ENCODE measurements at regions not wholly inside any gene's neighbourhood (a gene's known extent, or its start where the extent isn't known, plus 50 kb on each side); places are given as distances from the start of the nearest gene placed in this dataset.
"Not testable (repeated sequence)": the region's sequence is repeated elsewhere in the genome, so short reads cannot be mapped to it uniquely, and the experiment has no call there.

DNA sequence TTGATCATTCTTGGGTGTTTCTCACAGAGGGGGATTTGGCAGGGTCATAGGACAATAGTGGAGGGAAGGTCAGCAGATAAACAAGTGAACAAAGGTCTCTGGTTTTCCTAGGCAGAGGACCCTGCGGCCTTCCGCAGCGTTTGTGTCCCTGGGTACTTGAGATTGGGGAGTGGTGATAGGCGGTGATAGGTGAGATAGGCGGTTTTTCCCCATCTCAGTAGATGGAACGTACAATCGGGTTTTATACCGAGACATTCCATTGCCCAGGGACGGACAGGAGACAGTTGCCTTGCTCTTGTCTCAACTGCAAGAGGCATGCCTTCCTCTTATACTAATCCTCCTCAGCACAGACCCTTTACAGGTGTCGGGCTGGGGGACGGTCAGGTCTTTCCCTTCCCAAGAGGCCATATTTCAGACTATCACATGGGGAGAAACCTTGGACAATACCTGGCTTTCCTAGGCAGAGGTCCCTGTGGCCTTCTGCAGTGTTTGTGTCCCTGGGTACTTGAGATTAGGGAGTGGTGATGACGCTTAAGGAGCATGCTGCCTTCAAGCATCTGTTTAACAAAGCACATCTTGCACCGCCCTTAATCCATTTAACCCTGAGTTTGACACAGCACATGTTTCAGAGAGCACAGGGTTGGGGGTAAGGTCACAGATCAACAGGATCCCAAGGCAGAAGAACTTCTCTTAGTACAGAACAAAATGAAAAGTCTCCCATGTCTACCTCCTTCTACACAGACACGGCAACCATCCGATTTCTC is 86.2 kb downstream of the OR2B2 start:
- not testable (repeated sequence) for DNase-seq

DNA sequence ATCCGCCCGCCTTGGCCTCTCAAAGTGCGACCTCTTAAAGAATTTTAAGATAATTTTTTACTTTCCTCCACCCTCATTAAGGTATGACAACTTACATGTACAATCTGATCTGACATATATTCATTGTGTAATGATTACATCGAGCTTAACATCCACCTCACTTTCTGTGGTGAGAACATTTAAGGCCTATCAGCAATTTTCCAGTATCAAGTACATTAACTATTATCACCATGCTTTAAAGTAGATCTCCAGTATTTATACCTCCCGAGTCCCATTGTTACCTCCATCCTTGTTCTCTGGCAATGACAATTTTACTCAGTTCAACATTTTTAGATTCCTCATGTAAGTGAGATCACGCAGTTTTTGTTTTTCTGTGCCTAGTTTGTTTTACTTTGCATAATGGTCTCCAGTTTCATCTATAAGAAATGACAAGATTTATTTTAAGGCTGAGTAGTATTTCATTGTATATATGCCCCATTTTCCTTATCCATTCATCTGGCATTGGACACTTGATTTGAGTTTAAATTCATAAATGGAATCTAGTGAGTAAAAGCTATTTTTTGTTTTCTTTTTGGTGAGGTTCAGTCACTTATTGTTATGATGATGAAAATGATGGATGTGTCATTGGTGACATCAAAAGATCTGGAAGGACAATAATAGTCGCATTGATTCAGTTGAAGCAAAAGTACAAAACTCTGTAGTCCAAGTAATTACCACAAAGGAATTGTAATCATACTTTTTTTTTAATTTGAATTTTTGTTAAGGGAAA is 87.0 kb downstream of the OR2B2 start:
- DNase-seq = peak; percentile 78

DNA sequence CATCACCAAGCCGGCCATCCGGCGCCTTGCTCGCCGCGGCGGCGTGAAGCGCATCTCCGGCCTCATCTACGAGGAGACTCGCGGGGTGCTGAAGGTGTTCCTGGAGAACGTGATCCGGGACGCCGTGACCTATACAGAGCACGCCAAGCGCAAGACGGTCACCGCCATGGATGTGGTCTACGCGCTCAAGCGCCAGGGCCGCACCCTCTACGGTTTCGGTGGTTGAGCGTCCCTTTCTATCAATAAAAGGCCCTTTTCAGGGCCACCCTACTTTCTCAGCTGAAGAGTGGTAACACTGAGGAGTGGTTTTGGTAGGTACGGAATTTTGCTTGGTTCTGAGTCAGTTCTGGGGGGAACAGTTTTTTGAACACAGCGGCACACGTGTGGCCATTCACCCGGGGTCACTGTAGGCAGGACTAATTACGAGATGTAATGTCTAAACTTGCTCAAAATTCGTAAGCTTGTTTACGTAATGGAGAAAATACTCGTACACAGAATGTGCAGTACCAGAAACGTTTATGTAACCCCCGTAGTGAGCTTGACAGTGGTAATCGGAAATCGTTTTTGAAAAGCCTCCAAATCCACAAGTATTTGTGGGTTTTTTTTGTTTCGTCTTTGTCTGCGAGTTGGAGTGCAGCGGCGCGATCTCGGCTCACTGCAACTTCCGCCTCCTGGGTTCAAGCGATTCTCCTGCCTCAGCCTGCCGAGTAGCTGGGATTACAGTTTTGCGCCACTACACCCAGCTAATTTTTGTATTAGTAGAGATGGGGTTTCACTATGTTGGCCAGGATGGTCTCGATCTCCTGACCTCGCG is 87.8 kb downstream of the OR2B2 start:
- DNase-seq = peak; percentile 92

DNA sequence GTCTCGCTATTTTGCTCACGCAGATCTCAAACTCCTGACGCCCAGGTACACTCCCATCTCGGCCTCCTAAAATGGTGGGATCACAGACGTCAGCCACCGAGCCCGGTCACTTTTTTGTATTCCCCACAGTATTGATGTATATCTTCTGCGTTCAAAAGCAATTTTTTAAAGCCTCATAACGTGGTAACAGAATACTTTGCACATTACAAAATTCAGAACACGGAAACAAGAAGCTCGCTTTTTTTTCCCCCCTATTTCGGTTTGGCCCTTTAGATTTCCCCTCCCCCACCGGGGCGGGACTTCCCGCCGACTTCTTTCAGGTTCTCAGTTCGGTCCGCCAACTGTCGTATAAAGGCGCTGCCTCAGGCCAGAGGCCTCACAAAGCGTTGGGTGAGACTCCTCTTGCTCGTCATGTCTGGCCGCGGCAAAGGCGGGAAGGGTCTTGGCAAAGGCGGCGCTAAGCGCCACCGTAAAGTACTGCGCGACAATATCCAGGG is 88.4 kb downstream of the OR2B2 start:
- peak; percentile 94 for DNase-seq

DNA sequence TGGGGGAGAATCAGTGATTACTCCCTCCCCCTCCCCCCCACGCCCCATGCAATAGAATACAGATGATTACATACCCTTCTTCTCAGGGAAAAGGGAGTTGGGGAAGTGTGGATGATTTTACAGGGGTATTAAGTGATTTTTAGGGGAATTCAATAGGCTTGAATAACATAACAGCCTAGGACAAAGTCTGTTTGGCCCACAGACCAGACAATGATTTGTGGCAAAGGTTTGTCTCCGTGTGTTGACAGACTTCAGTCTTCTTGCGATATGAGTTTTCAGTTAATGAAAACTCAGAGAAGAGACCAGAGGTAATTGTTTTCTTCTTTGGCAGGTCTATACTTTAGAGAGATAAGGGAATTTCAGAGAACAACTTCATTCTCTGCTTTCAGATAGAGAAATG is 95.3 kb downstream of the OR2B2 start:
- DNase-seq = no peak

DNA sequence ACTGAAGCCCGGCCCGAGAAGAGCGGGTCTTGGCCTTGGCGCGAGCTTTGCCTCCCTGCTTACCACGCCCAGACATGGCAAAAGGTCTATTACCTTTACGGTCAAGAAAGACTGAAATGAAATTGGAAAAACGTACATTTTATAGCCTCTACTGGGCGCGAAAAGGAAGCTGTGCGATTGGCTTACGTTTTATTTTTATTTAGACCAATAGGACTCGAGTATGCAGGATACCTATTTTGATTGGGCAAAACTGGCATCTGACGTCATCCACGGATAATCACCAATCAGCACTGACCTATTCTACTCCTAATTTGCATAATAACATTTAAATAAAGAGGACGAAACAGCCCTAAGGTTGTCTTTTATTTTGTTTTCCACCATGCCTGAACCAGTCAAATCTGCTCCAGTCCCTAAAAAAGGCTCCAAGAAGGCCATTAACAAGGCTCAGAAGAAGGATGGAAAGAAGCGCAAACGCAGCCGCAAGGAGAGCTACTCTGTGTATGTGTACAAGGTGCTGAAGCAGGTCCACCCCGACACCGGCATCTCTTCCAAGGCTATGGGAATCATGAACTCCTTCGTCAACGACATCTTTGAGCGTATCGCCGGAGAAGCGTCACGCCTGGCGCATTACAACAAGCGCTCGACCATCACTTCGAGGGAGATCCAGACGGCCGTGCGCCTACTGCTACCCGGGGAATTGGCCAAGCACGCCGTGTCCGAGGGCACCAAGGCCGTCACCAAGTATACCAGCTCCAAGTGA is 97.4 kb downstream of the OR2B2 start:
- peak; percentile 98 for DNase-seq

DNA sequence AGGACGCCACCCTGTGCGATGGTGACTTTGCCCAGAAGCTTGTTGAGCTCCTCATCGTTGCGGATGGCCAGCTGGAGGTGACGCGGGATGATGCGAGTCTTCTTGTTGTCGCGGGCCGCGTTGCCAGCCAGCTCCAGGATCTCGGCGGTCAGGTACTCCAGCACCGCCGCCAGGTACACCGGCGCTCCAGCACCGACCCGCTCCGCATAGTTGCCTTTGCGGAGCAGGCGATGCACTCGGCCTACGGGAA is 97.9 kb downstream of the OR2B2 start:
- DNase-seq = not testable (repeated sequence)

DNA sequence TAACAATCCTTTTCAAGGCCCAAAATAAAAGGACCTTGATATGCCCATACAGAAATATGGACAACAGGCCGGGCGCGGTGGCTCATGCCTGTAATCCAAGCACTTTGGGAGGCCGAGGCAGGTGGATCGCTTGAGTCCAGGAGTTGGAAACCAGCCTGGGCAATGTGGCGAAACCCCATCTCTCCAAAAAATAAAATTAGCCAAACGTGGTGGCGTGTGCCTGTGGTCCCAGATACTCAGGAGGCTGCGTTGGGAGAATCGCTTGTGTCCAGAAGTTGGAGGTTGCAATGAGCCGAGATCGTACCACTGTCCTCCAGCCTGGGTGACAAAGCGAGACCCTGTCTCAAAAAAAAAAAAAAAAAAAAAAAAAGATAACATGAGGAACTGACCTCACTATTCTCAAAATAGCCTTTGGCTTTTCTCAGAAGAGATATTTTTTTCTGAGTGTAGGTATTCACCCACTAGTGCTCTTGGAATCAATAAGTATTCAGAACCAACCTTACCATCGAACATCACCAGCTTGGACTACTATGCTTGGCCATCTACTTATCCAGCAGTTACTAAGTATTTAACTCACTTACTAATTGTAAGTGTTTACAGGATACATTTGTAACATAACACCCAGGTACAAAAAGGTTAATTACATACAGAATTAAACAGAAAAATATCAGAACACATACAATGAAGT is 99.2 kb downstream of the OR2B2 start:
- DNase-seq = peak; percentile 89

DNA sequence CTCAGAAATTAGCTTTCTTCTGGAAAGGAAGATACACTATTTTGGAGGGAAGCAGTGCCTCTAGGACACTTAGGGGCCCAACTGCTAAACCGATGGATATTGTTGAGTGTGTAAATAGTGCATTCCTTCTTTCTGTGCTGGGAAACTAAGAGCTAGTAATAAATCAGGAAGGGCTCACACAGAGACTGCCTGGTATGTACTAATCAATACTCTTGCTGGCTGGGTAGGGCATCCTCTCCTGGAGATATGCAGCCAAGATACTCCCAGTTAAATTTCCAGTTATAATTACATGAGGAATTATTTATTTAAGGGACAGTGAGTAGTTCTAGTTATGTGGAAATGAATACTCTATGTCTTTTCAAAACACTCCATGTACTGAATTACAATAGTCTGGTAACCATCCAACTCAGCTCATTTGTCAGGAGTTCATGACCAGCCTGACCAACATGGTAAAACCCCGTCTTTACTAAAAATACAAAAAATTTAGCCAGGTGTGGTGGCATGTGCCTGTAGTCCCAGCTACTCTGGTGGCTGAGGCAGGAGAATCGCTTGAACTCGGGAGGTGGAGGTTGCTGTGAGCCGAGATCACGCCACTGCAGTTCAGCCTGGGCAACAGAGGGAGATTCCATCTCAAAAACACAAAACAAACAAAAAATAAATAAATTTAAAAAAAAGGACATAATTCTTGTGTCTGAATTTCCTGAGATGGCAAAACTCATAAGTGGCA is 100.0 kb downstream of the OR2B2 start:
- peak; percentile 54 for DNase-seq

DNA sequence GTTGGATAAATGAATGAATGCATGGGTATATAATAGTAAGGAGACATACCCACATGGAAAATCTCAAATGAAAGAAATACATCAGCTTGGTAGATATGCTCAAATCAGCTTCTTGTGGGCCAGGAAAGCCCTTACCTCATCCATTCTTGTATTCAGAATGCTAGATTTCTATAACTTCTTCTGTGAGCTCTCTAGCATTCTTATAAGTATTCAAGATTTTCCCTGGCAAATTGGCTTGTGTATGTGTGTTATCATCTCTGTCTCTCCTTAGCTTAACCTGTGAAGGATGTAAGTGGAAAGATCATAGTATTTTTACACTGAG is 100.8 kb downstream of the OR2B2 start:
- peak; percentile 76 for DNase-seq

DNA sequence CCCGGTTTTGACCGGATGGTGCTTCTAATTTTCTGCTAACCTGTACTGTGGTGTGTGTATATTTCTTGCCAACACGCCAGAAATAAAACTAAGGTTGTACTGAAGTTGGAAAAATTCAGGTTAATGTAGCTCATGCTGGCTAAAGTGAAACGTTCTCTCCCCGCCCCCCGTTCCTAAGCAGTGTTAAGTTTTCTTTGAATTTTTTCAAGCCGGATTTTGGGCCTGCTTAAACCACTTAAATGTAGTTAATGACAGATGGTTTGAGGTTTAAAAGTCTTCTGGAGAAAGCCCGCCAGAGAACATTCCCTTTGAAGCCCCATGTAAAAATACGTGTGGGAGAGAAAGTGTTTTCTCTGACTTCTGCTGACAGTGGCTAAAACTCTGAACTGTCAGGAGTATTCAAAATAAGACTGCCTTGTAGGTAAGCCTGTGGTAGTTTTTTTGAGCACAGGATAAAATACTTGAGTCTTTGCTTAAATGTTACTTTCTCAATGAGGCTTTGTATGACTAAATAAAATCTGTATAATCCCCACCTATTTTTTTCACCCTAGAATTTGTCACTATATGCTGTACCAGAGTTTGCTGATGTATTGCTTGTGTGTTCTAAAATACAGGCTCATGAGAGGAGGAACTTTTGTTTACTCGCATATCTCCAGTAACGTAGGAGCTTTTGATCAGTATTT is 101.3 kb downstream of the OR2B2 start:
- peak; percentile 91 for DNase-seq

DNA sequence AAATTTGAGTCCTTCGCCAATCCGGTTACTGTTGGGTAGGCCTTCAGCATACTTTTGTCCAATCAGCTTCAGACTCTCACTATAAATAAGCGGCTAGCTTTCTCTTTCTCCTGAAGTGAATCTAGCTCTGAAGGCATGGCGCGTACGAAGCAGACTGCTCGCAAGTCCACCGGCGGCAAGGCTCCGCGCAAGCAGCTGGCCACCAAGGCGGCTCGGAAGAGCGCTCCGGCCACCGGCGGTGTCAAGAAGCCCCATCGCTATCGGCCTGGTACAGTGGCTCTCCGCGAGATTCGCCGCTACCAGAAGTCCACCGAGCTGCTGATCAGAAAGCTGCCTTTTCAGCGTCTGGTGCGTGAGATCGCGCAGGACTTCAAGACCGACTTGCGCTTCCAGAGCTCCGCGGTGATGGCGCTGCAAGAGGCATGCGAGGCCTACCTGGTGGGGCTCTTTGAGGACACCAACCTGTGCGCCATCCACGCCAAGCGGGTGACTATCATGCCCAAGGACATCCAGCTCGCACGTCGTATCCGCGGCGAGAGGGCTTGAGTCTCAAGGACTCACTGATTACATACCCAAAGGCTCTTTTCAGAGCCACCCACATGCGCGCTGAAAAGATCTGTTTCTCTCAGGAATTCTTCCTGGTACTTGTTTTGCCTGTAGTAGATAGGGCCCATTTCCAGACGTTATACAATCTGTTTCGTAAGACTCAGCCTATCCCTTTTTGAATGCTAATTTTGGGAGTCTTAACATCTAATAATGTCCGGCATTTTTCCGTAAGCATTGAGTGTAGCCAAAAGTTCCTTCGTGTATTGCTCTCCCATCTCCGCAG is 102.0 kb downstream of the OR2B2 start:
- DNase-seq = peak; percentile 99

DNA sequence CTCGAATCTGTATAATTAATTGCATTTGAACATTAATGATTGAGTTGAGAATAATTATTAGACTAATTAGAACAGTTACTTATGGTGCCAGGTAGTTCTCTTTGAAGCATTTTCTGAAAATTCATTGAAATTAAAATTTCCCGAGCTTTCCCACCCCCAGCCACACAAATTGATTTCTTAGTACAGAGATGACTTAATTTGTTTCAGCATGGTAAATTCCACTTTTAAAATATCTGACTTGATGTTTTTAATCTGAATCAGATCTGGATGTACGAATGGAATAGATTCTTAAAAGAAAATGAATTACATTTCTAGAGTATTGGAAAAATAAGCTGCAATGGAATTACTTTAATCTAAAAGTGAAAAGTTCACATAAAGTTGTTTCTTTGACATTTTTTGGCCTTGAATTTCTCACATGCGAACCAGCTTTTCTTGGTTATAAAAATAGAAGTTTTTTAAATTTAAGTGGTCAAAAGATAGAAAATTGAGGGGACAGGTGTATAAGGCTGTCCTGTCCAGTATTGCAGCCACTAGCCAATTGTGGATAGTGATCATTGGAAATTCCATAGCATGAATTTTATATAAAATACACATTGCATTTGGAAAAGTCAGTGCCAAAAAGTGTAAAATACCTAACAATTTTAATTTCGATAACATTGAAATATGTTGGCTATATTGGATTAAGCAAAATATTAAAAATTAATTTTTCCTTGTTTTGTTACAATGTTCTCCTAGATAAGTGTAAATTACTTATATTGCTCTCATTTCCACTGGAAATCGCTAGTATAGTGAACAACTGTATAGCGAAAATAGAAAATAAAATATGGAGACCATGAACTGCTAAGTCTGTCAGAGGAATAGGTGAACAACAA is 102.9 kb downstream of the OR2B2 start:
- peak; percentile 71 for DNase-seq

DNA sequence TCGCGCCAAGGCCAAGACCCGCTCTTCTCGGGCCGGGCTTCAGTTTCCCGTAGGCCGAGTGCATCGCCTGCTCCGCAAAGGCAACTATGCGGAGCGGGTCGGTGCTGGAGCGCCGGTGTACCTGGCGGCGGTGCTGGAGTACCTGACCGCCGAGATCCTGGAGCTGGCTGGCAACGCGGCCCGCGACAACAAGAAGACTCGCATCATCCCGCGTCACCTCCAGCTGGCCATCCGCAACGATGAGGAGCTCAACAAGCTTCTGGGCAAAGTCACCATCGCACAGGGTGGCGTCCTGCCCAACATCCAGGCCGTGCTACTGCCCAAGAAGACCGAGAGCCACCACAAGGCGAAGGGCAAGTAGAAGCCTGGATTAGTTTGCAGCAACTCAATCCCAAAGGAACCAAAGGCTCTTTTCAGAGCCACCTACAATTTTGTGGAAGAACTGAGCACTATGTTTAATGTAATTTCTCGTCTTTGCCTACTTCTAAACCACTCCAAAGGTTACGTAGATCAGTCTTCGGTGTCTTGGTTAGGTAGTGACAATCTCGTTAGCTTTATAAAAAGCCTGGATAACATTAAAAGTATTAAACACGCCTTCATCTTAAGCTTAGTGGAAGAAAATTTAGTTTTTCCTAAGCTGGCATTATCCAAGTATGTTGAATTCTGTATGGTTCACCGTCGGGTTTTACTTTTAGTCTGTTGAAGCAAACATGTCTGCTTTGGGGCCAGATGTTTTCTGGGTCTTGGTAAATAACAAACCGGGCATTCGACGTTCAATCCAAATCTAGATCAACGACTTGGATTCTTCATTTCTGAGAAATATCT is 103.7 kb downstream of the OR2B2 start:
- DNase-seq = peak; percentile 91

DNA sequence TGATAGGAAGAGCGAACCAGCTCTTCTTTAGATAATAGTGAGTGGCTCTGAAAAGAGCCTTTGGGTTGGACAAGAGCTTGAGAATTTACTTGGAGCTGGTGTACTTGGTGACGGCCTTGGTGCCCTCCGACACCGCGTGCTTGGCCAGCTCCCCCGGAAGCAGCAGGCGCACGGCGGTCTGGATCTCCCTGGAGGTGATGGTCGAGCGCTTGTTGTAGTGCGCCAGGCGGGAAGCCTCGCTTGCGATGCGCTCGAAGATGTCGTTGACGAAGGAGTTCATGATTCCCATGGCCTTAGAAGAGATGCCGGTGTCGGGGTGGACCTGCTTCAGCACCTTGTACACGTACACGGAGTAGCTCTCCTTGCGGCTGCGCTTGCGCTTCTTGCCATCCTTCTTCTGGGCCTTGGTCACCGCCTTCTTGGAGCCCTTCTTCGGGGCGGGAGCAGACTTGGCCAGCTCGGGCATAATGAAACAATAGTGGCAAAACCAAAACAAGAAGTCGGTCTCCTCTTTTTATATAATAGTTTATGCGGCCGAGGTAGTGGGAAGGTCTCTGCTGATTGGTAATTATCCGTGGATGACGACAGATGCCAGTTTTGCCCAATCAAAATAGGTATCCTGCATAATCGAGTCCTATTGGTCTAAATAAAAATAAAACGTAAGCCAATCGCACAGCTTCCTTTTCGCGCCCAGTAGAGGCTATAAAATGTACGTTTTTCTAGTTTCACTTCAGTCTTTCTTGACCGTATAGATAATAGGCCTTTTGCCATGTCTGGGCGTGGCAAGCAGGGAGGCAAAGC is 104.6 kb downstream of the OR2B2 start:
- peak; percentile 99 for DNase-seq

DNA sequence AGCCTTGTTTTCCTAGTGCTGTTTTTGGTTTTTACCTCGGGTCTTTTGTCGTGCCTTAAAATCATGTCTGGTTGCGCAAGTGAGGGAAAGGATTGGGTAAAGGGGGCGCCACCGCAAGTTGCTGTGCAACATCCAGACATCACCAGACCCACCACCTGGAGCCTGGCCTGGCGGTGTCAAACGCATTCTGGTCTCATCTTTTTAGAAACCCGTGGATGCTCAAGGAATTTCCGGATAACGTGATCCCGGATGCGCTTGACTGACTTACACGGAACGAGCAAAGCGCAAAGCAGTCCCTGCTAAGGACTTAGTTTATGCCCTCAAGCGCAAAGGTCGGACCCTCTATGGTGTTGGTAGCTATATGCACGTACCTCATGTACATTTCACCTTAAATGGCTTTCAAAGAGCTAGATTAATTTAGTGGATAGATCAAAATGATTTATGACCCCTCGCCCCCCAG is 105.2 kb downstream of the OR2B2 start:
- DNase-seq = peak; percentile 73

DNA sequence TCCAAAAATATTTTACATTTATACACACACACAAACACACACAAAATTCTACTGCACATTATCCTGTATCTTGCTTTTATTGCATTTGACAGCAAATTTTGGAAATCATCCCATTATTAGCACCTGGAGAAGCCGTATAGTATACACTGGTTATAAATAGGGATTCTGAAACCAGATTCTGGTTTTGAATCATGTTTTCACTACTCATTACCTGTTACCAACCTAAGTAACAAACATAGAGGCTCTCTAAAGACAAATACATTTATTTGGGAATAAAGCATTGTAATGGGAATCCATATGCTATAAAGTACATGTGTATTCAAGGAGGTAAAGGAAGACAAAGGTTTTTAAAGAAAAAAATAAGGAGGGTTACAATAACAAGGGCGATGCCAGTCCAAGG is 106.8 kb downstream of the OR2B2 start:
- no peak for DNase-seq

Measured in OCI-M1 (cell line).